MM.1S (cell line): ENCODE measurements at regions not wholly inside any gene's neighbourhood (a gene's known extent, or its start where the extent isn't known, plus 50 kb on each side); places are given as distances from the start of the nearest gene placed in this dataset.

ENCODE experiments used
- DNase-seq: peaks from one replicate; pipeline ENCODE4 v3.0.0-alpha.2; 2015
- H2AFZ ChIP-seq: fragments of 300-600 bp; sonication (generic); 2 replicates; pipeline ENCODE4 v1.6.0; 2016; ENCODE audit warnings: antibody characterized with exemption, low read length
- H3F3A ChIP-seq: fragments of 300-600 bp; sonication (generic); 2 replicates; pipeline ENCODE4 v1.6.1; 2016; ENCODE audit warnings: mild to moderate bottlenecking, antibody characterized with exemption, low read length, moderate library complexity, mixed read lengths; ENCODE audit not compliant: insufficient read depth
- H3K27ac ChIP-seq: fragments of 300-600 bp; sonication (generic); 2 replicates; pipeline ENCODE4 v1.5.1; 2016; ENCODE audit warnings: mild to moderate bottlenecking, low read length
- H3K27me3 ChIP-seq: fragments of 300-600 bp; sonication (generic); replicated peaks from 2 replicates; pipeline ENCODE4 v1.6.0; 2016; ENCODE audit warnings: low read length; ENCODE audit not compliant: insufficient read depth
- H3K36me3 ChIP-seq: fragments of 300-600 bp; sonication (generic); replicated peaks from 2 replicates; pipeline ENCODE4 v1.6.1; 2016; ENCODE audit warnings: mild to moderate bottlenecking, low read length, mixed read lengths; ENCODE audit not compliant: insufficient read depth
- H3K4me1 ChIP-seq: fragments of 300-600 bp; sonication (generic); 2 replicates; pipeline ENCODE4 v1.6.1; 2016; ENCODE audit warnings: low read length, mixed read lengths
- H3K4me2 ChIP-seq: fragments of 300-600 bp; sonication (generic); 2 replicates; pipeline ENCODE4 v1.6.0; 2016; ENCODE audit warnings: low read depth, low read length
- H3K4me3 ChIP-seq: fragments of 300-600 bp; sonication (generic); 2 replicates; pipeline ENCODE4 v1.5.1; 2016; ENCODE audit warnings: low read length, mixed read lengths
- H3K79me2 ChIP-seq: fragments of 300-600 bp; sonication (generic); 2 replicates; pipeline ENCODE4 v1.6.1; 2016; ENCODE audit warnings: mixed run types, low read length, mixed read lengths
- H3K9ac ChIP-seq: fragments of 300-600 bp; sonication (generic); 2 replicates; pipeline ENCODE4 v1.6.1; 2016; ENCODE audit warnings: low read length, mixed read lengths
- H3K9me2 ChIP-seq: fragments of 300-600 bp; sonication (generic); replicated peaks from 2 replicates; pipeline ENCODE4 v1.6.1; 2016; ENCODE audit warnings: mild to moderate bottlenecking, low read length, mixed read lengths; ENCODE audit not compliant: insufficient read depth
- H3K9me3 ChIP-seq: fragments of 300-600 bp; sonication (generic); replicated peaks from 2 replicates; pipeline ENCODE4 v1.6.1; 2016; ENCODE audit warnings: mild to moderate bottlenecking, low read length, mixed read lengths; ENCODE audit not compliant: insufficient read depth
- H4K20me1 ChIP-seq: fragments of 300-600 bp; sonication (generic); 2 replicates; pipeline ENCODE4 v1.6.1; 2016; ENCODE audit warnings: mild to moderate bottlenecking, low read length, moderate library complexity, mixed read lengths; ENCODE audit not compliant: insufficient read depth
- EZH2 ChIP-seq: fragments of 300-600 bp; sonication (generic); optimal IDR thresholded peaks from 2 replicates; pipeline ENCODE3; 2017; ENCODE audit warnings: low read depth, mild to moderate bottlenecking, antibody characterized with exemption, low read length, mixed read lengths
- EZH2phosphoT487 ChIP-seq: fragments of 300-600 bp; sonication (generic); IDR thresholded peaks from 2 replicates; pipeline ENCODE4 v1.6.1; 2018; ENCODE audit warnings: antibody characterized with exemption, low read length
- TF ChIP-seq, protein P1 (sequence below): fragments of 300-600 bp; sonication (generic); IDR thresholded peaks from 2 replicates; pipeline ENCODE4 v1.5.1; 2016; ENCODE audit warnings: antibody characterized with exemption, low read length, mixed read lengths

DNA sequence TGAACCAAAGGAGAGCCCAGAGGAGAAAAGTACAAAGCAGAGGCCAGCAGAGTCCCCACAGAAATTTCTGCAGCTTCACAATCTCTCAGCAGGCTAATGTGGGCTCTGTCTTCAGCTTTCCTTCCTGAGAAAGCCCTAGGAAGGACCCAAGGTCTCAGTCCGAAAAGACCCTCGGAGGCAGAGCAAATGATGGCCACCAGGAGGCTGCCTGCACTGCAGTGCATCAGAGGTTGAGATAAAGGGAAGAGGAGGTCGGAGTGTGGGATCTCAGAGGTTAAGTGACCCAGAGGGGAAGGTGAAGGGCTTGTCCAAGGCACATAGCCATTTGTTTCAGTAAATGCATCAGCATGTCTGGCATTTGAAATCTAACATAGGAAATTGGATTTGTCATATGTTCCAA lies 299.1 kb upstream of the SLC14A2 start:
- H3K4me2 ChIP-seq, result no peak overlapping the region
- H3K9me3 ChIP-seq, result no peaks in the 10 kb centered on the region
- no peaks in the 10 kb centered on the region for H3K4me1 ChIP-seq
- no peaks in the 10 kb centered on the region for H3K79me2 ChIP-seq
- DNase-seq, result no peak
- no peak overlapping the region for H3K9ac ChIP-seq
- H3K4me3 ChIP-seq, result no peak overlapping the region
- no peak overlapping the region for H3K27ac ChIP-seq
- H3K27me3 ChIP-seq, result no peaks in the 10 kb centered on the region
- no peaks in the 10 kb centered on the region for H3K36me3 ChIP-seq
- TF ChIP-seq EZH2 (no peak), EZH2phosphoT487 (no peak)
- TF ChIP-seq, protein P1, sequence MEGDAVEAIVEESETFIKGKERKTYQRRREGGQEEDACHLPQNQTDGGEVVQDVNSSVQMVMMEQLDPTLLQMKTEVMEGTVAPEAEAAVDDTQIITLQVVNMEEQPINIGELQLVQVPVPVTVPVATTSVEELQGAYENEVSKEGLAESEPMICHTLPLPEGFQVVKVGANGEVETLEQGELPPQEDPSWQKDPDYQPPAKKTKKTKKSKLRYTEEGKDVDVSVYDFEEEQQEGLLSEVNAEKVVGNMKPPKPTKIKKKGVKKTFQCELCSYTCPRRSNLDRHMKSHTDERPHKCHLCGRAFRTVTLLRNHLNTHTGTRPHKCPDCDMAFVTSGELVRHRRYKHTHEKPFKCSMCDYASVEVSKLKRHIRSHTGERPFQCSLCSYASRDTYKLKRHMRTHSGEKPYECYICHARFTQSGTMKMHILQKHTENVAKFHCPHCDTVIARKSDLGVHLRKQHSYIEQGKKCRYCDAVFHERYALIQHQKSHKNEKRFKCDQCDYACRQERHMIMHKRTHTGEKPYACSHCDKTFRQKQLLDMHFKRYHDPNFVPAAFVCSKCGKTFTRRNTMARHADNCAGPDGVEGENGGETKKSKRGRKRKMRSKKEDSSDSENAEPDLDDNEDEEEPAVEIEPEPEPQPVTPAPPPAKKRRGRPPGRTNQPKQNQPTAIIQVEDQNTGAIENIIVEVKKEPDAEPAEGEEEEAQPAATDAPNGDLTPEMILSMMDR, result no peak
- no peaks in the 10 kb centered on the region for H3K9me2 ChIP-seq
- no peaks in the 10 kb centered on the region for H4K20me1 ChIP-seq
- H2AFZ ChIP-seq, result no peak overlapping the region
- no peaks in the 10 kb centered on the region for H3F3A ChIP-seq

DNA sequence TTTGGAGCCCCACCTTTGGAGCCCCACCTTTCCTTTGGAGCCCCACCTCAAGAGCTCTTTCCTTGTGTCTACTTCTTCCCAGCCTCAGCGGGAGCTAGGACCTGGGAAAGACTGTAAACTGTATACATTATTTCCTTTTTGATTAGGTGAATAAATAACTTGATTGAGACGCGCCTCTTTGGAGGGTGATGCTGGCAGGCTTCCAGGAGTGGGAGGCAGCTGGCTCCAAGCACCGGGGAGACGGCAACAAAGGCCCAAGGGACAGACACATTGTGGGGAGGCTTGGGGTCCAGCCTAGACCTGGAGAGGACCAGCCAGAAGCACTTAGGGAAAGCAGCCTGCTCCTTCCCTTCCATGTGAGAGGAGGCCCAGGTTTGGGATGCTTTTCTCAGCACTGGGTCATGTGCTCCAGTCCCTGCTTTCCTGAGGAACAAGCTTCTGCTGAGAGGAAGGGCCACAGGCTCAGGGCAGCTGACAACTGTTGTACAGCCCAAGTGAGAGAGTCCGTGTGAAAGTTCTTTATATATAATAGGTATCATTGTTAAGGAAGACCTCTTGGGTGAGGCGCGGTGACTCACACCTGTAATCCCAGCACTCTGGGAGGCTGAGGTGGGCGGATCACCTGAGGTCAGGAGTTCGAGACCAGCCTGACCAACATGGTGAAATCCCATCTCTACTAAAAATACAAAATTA lies 297.2 kb upstream of the SLC14A2 start:
- H3K4me2 ChIP-seq, result no peak overlapping the region
- no peaks in the 10 kb centered on the region for H3K9me3 ChIP-seq
- H3K79me2 ChIP-seq, result no peaks in the 10 kb centered on the region
- H3K27me3 ChIP-seq, result no peaks in the 10 kb centered on the region
- no peaks in the 10 kb centered on the region for H3K36me3 ChIP-seq
- no peak overlapping the region for H3K4me3 ChIP-seq
- no peaks in the 10 kb centered on the region for H3F3A ChIP-seq
- no peaks in the 10 kb centered on the region for H3K9me2 ChIP-seq
- H3K9ac ChIP-seq, result no peak overlapping the region
- no peak overlapping the region for H3K27ac ChIP-seq
- H3K4me1 ChIP-seq, result no peaks in the 10 kb centered on the region
- no peak overlapping the region for H2AFZ ChIP-seq
- H4K20me1 ChIP-seq, result no peaks in the 10 kb centered on the region
- TF ChIP-seq, protein P1, result no peak
- no peak for TF ChIP-seq EZH2phosphoT487
- no peak for TF ChIP-seq EZH2
- no peak for DNase-seq

DNA sequence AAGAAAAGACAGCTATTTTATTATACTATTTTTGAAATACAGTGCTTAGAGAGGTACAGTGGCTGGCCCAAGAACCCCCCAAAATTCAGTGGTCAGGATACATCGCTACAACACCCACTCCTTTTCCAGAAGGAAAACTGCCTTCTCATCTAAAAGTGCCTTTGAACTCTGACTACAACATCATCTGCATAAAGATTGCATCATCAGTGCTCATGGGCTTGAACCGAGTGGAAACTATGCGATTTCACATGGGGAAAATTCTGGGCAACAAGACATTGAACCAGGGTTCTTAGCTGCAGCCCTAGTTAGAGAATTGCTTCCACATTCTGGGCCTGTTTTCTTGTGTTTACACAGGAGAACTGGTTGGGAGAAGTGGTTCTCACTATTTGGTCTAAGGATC lies 294.6 kb upstream of the SLC14A2 start:
- no peaks in the 10 kb centered on the region for H3K9me3 ChIP-seq
- no peaks in the 10 kb centered on the region for H3K27me3 ChIP-seq
- no peak for DNase-seq
- H3K4me1 ChIP-seq, result no peaks in the 10 kb centered on the region
- H3F3A ChIP-seq, result no peaks in the 10 kb centered on the region
- H3K9me2 ChIP-seq, result no peaks in the 10 kb centered on the region
- no peak overlapping the region for H3K27ac ChIP-seq
- no peaks in the 10 kb centered on the region for H3K79me2 ChIP-seq
- no peaks in the 10 kb centered on the region for H4K20me1 ChIP-seq
- TF ChIP-seq EZH2, result no peak
- no peak for TF ChIP-seq EZH2phosphoT487
- TF ChIP-seq, protein P1, result no peak
- H3K9ac ChIP-seq, result no peak overlapping the region
- H3K4me3 ChIP-seq, result no peak overlapping the region
- no peaks in the 10 kb centered on the region for H3K36me3 ChIP-seq
- no peak overlapping the region for H2AFZ ChIP-seq
- H3K4me2 ChIP-seq, result no peak overlapping the region
